Transverse colon (tissue), 4 donors: ENCODE measurements at regions not wholly inside any gene's neighbourhood (a gene's known extent, or its start where the extent isn't known, plus 50 kb on each side); places are given as distances from the start of the nearest gene placed in this dataset.

Experiments
- EP300 ChIP-seq: sonication (generic); formaldehyde crosslinking; IDR thresholded peaks from one replicate; pipeline ENCODE4 v1.6.1; 2017; ENCODE audit warnings: antibody characterized with exemption, low read depth
- POLR2AphosphoS5 ChIP-seq, 3 donors: sonication (generic); formaldehyde crosslinking; IDR thresholded peaks; one replicate each; pipeline ENCODE4 v1.6.1; 2016; ENCODE audit warnings: antibody characterized with exemption in 3 of 3
- TF ChIP-seq, protein P1 (sequence below), 5 experiments: fragments of 200-600 bp in 3 of 5; fragments of 450-650 bp in 2 of 5; sonication (generic) in 3 of 5; IDR thresholded peaks; 1 replicate in 2 of 5; 2 replicates in 3 of 5; pipeline ENCODE4 v1.5.1; 2016 to 2017; ENCODE audit warnings: antibody characterized with exemption in 5 of 5, inconsistent platforms in 3 of 5, mild to moderate bottlenecking in 2 of 5, moderate library complexity in 1 of 5

DNA sequence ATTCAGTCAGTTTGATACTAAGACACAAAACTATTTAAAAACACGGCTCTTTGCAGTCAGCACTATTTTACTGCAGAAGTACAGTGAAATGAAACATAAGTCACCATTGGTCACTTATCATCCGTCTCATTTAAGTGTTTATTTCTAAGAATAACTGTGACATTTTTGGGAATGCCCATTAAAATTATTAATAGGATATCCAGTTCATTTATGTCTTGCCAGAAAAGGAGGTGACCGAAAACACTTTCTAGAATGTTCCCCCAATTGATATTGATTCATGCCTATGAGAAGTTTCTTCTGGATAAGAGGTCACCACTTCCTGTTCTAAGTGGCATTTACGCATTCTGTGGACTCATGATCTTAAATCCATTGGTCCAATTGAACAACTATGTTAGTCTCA, 477.3 kb downstream of the LIG4 start:
- TF ChIP-seq, protein P1, sequence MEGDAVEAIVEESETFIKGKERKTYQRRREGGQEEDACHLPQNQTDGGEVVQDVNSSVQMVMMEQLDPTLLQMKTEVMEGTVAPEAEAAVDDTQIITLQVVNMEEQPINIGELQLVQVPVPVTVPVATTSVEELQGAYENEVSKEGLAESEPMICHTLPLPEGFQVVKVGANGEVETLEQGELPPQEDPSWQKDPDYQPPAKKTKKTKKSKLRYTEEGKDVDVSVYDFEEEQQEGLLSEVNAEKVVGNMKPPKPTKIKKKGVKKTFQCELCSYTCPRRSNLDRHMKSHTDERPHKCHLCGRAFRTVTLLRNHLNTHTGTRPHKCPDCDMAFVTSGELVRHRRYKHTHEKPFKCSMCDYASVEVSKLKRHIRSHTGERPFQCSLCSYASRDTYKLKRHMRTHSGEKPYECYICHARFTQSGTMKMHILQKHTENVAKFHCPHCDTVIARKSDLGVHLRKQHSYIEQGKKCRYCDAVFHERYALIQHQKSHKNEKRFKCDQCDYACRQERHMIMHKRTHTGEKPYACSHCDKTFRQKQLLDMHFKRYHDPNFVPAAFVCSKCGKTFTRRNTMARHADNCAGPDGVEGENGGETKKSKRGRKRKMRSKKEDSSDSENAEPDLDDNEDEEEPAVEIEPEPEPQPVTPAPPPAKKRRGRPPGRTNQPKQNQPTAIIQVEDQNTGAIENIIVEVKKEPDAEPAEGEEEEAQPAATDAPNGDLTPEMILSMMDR (IDR thresholded peaks at IDR 0.05) = no peak
- no peak for TF ChIP-seq POLR2AphosphoS5 (IDR thresholded peaks at IDR 0.05)
- TF ChIP-seq EP300 = no peak
